CD4-positive, alpha-beta T cell treated with Interferon alpha-2 for 1 hour (primary cell): ENCODE measurements at regions not wholly inside any gene's neighbourhood (a gene's known extent, or its start where the extent isn't known, plus 50 kb on each side); places are given as distances from the start of the nearest gene placed in this dataset.

Experiments
- DNase-seq, 2 donors: peaks; one replicate each; pipeline ENCODE4 v3.0.0-alpha.2; 2020 to 2022

DNA sequence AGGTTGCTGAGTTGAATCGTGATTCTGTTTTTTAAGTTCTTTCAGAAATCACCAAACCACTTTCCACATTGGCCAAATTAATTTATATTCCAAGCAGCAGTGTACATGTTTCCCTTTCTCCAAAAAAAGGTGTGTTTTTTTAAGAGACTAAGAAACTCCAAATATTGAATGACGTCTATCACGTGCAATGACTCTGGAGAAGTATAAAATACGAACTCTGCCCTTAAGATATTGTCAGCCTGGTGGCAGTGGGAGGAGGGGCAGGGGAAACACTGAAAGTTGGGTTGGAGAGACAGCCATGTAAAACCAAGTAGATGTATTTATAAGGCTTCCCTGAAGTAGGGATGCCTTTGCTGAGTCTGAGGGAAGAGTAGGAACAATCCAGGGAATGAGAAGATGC, 50.1 kb upstream of the DHRS4 start:
- no peak for DNase-seq
